Testis (tissue), 2 donors: ENCODE measurements at regions not wholly inside any gene's neighbourhood (a gene's known extent, or its start where the extent isn't known, plus 50 kb on each side); places are given as distances from the start of the nearest gene placed in this dataset.

ENCODE experiments used
- DNase-seq: peaks from one replicate; pipeline ENCODE4 v3.0.0-alpha.2; 2019
- H3K27ac ChIP-seq, 2 donors: fragments of 200-600 bp; sonication (generic); one replicate each; pipeline ENCODE4 v1.5.1; 2019
- H3K27me3 ChIP-seq: fragments of 200-600 bp; sonication (generic); one replicate; pipeline ENCODE4 v1.5.1; 2019
- H3K36me3 ChIP-seq: fragments of 200-600 bp; sonication (generic); one replicate; pipeline ENCODE4 v1.5.1; 2017; ENCODE audit warnings: low read depth; ENCODE audit errors: missing control alignments
- H3K4me1 ChIP-seq: fragments of 200-600 bp; sonication (generic); one replicate; pipeline ENCODE4 v1.5.1; 2019
- H3K4me3 ChIP-seq, 2 donors: fragments of 200-600 bp; sonication (generic); one replicate each; pipeline ENCODE4 v1.5.1; 2017 to 2019
- H3K9me3 ChIP-seq: fragments of 200-600 bp; sonication (generic); one replicate; pipeline ENCODE4 v1.5.1; 2017
- POLR2A ChIP-seq: fragments of 450-650 bp; IDR thresholded peaks from one replicate; pipeline ENCODE4 v1.6.1; 2017; ENCODE audit warnings: antibody characterized with exemption, mild to moderate bottlenecking, moderate library complexity
- WGBS, 2 donors: methylation state at CpG; one replicate each; pipeline ENCODE4 v1.1.5; 2018; 5-methylcytosine and 5-hydroxymethylcytosine counted together
- intact Hi-C: fragments of 100-400 bp; cut with DNase I; formaldehyde crosslinking; loops from one replicate; pipeline ENCODE4 v1.15.1; 2023; ENCODE audit warnings: low total_unique reads
- TF ChIP-seq, protein P1 (sequence below), 3 experiments: fragments of 450-650 bp in 2 of 3; fragments of 200-600 bp in 1 of 3; sonication (generic) in 1 of 3; IDR thresholded peaks; one replicate each; pipeline ENCODE4 v1.5.1; 2016 to 2019; ENCODE audit warnings: antibody characterized with exemption in 3 of 3, mild to moderate bottlenecking in 2 of 3, moderate library complexity in 1 of 3

DNA sequence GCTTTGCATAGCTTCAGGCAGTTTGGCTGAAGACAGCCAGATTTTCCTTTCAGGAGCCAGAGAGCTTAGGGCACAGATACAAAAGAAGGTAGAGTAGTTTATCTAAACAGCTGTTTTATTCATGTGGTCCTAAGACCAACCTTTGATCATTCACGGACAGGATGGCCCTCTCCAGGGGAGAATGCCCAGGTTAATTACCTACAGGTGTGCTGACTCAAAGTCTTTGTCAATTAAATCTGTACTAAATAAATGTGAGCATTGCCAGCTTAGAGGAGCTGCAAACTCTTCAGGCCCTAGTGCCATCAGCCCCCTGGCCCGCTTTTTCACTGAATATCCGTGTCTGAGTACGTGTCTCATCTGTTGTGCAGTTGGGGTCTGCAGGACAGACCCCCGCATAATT is 554.7 kb downstream of the NUP35 start:
- Histone ChIP-seq H3K4me1 (no peaks in the 10 kb centered on the region), H3K36me3 (no peaks in the 10 kb centered on the region), H3K27ac (no peak overlapping the region), H3K27me3 (no peaks in the 10 kb centered on the region), H3K4me3 (no peak overlapping the region), H3K9me3 (no peaks in the 10 kb centered on the region)
- no peak for TF ChIP-seq POLR2A
- TF ChIP-seq, protein P1, sequence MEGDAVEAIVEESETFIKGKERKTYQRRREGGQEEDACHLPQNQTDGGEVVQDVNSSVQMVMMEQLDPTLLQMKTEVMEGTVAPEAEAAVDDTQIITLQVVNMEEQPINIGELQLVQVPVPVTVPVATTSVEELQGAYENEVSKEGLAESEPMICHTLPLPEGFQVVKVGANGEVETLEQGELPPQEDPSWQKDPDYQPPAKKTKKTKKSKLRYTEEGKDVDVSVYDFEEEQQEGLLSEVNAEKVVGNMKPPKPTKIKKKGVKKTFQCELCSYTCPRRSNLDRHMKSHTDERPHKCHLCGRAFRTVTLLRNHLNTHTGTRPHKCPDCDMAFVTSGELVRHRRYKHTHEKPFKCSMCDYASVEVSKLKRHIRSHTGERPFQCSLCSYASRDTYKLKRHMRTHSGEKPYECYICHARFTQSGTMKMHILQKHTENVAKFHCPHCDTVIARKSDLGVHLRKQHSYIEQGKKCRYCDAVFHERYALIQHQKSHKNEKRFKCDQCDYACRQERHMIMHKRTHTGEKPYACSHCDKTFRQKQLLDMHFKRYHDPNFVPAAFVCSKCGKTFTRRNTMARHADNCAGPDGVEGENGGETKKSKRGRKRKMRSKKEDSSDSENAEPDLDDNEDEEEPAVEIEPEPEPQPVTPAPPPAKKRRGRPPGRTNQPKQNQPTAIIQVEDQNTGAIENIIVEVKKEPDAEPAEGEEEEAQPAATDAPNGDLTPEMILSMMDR (IDR thresholded peaks at IDR 0.05): no peak
- no peak for DNase-seq
- intact Hi-C loops: no loop called here
- WGBS, 2 donors: 89 to 91% methylated on average over 5 of the region's 5 CpGs

DNA sequence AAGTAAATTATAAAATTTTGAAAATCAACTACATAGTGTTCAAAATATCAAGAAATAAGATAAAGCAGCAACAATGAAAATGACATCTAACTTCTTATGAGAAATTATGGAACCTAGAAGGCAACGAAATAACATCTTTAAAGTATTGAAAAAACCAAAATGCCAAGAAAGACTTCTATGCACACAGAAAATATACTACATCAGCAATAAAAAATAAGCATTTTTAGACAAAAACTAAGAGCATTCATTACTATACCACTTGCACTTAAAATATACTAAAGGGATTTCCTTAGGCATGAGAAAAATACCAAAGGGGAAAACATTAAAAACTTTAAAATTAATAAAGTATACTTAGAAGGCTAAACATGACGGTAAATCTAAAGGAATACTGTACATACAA is 556.3 kb downstream of the NUP35 start:
- Histone ChIP-seq H3K4me1 (no peaks in the 10 kb centered on the region), H3K9me3 (no peaks in the 10 kb centered on the region), H3K27ac (no peak overlapping the region), H3K36me3 (no peaks in the 10 kb centered on the region), H3K27me3 (no peaks in the 10 kb centered on the region), H3K4me3 (no peak overlapping the region)
- DNase-seq: no peak
- intact Hi-C loops: no loop called here
- 70 to 90% methylated on average over 2 of the region's 2 CpGs for WGBS, 2 donors
- TF ChIP-seq, protein P1 (IDR thresholded peaks at IDR 0.05): no peak
- TF ChIP-seq POLR2A: no peak

DNA sequence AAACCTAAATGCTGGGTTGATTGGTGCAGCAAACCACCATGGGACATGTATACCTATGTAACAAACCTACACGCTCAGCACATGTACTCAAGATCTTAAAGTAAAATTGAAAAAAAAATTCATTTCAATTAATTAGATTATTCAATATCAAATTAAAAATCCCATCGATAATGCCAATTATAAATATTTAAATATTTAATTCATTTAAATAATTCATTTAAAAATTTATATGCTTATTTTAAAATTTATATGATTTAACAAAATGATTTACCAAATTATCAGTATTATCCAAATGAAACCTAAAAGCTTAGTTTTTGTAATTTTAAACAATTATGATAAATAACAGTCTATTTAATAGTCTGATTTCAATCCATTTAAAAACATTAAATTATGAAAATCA is 560.4 kb downstream of the NUP35 start:
- no peak overlapping the region for H3K27ac ChIP-seq
- DNase-seq: no peak
- H3K4me3 ChIP-seq: no peak overlapping the region
- no peak for TF ChIP-seq POLR2A
- TF ChIP-seq, protein P1 (IDR thresholded peaks at IDR 0.05): no peak
- H3K9me3 ChIP-seq: no peaks in the 10 kb centered on the region
- no peaks in the 10 kb centered on the region for H3K27me3 ChIP-seq
- H3K36me3 ChIP-seq: no peaks in the 10 kb centered on the region
- no peaks in the 10 kb centered on the region for H3K4me1 ChIP-seq
- 94% methylated on average over 2 of the region's 2 CpGs for WGBS, 2 donors
- intact Hi-C loops: no loop called here

DNA sequence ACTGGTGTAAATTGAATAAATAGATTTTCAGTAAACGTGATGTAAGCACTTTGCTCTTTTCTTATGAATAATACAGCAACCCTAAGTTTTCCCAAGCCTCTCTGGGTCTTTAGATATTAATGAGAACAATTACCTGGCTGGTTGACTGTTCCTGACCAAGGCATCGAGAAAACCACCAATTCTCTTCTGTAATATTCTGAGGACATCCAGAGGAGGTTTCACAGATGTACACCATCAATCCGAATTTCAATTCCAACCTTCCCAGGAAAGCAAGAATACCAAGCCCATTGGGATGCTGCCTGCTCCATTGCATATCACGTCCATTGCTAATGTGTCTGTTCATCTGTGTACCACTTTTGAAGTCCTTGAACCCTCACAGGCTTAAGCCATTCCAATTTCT is 571.8 kb downstream of the NUP35 start:
- no peak for DNase-seq
- 62 to 77% methylated on average over 4 of the region's 4 CpGs for WGBS, 2 donors
- Histone ChIP-seq H3K27ac (no peak overlapping the region), H3K4me1 (no peaks in the 10 kb centered on the region), H3K36me3 (no peaks in the 10 kb centered on the region), H3K9me3 (no peaks in the 10 kb centered on the region), H3K27me3 (no peaks in the 10 kb centered on the region), H3K4me3 (no peak overlapping the region)
- TF ChIP-seq, protein P1 (IDR thresholded peaks at IDR 0.05): no peak
- no peak for TF ChIP-seq POLR2A
- intact Hi-C loops: no loop called here

DNA sequence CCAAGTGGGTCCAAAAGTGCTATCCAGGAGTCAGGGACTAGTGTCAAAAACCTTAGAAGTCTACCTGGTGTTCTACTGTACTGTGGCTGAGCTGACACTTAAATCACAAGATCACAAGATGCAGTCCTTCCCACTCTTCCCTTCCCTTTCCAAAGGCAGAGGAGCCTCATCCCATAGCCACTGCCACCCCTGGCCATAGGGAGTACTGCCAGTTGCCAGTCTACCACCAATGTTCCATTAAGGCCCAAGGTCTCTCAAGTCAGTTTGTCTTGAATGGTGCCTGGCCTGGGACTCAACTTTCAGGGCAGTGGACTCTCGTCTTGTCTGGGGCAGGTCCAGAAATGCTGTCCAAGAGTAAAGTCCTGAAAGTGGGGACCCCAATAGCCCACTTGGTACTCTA is 585.6 kb downstream of the NUP35 start:
- intact Hi-C loops: no loop called here
- 100% methylated on average over 1 of the region's 1 CpG; no CpG with 5 or more reads in 1 of the 2 donors for WGBS, 2 donors

More for the DNA sequence above, 585.6 kb downstream of the NUP35 start:
- Histone ChIP-seq H3K4me1 (no peaks in the 10 kb centered on the region), H3K36me3 (no peaks in the 10 kb centered on the region), H3K27me3 (no peaks in the 10 kb centered on the region), H3K27ac (no peak overlapping the region), H3K9me3 (no peaks in the 10 kb centered on the region), H3K4me3 (no peak overlapping the region)
- DNase-seq: no peak
- TF ChIP-seq, protein P1 (IDR thresholded peaks at IDR 0.05): no peak
- no peak for TF ChIP-seq POLR2A
